Neutrophil (primary cell): ENCODE measurements at regions not wholly inside any gene's neighbourhood (a gene's known extent, or its start where the extent isn't known, plus 50 kb on each side); places are given as distances from the start of the nearest gene placed in this dataset.

ENCODE experiments used
- H3K27ac ChIP-seq: fragments of 200-600 bp; sonication (generic); 2 replicates; pipeline ENCODE4 v1.5.1; 2016; ENCODE audit warnings: mild to moderate bottlenecking, moderate library complexity
- H3K27me3 ChIP-seq: fragments of 200-600 bp; sonication (generic); 2 replicates; pipeline ENCODE4 v1.6.0; 2016; ENCODE audit warnings: mild to moderate bottlenecking
- H3K36me3 ChIP-seq: fragments of 200-600 bp; sonication (generic); 2 replicates; pipeline ENCODE4 v1.5.1; 2017
- H3K4me1 ChIP-seq, 2 experiments: fragments of 200-600 bp in 1 of 2; sonication (generic) in 1 of 2; 1 replicate in 1 of 2; 2 replicates in 1 of 2; pipeline versions ENCODE4 v1.5.1 to v1.6.1; 2013 to 2016; ENCODE audit warnings: low read depth in 1 of 2, low read length in 1 of 2, mild to moderate bottlenecking in 1 of 2, moderate library complexity in 1 of 2; ENCODE audit not compliant: control insufficient read depth in 1 of 2, insufficient read depth in 1 of 2
- H3K4me3 ChIP-seq, 2 experiments: fragments of 200-600 bp in 1 of 2; sonication (generic) in 1 of 2; 1 replicate in 1 of 2; 2 replicates in 1 of 2; pipeline ENCODE4 v1.5.1; 2013 to 2016; ENCODE audit warnings: low read depth in 1 of 2, low read length in 1 of 2, mild to moderate bottlenecking in 1 of 2, moderate library complexity in 1 of 2
- H3K9me3 ChIP-seq: fragments of 200-600 bp; sonication (generic); 2 replicates; pipeline ENCODE4 v1.5.1; 2016
- TF ChIP-seq, protein P1 (sequence below): fragments of 200-600 bp; sonication (generic); IDR thresholded peaks from 2 replicates; pipeline ENCODE4 v1.5.1; 2016; ENCODE audit warnings: antibody characterized with exemption

DNA sequence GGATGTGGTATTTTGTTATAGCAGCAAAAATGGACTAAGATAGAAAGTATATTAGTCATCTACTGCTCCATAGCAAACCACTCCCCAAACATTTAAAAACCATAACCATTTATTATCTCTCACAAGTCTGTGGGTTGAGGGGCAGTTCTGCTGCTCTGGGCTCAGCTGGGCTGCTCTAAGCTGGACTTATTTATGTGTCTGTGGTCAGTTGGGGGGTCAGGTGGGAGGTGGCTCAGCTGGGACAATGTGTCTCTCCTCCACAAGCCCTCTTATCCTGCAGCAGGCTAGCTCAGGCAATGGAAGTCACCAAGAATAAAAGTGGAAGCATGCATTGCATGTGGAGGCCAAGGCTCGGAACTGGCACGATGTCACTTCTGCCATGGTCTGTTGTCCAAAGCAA is 226.1 kb upstream of the N4BP1 start:
- Histone ChIP-seq H3K4me1 (no peaks in the 10 kb centered on the region), H3K27ac (no peak overlapping the region), H3K4me3 (no peak overlapping the region), H3K36me3 (no peaks in the 10 kb centered on the region), H3K27me3 (no peaks in the 10 kb centered on the region), H3K9me3 (no peaks in the 10 kb centered on the region)
- TF ChIP-seq, protein P1, sequence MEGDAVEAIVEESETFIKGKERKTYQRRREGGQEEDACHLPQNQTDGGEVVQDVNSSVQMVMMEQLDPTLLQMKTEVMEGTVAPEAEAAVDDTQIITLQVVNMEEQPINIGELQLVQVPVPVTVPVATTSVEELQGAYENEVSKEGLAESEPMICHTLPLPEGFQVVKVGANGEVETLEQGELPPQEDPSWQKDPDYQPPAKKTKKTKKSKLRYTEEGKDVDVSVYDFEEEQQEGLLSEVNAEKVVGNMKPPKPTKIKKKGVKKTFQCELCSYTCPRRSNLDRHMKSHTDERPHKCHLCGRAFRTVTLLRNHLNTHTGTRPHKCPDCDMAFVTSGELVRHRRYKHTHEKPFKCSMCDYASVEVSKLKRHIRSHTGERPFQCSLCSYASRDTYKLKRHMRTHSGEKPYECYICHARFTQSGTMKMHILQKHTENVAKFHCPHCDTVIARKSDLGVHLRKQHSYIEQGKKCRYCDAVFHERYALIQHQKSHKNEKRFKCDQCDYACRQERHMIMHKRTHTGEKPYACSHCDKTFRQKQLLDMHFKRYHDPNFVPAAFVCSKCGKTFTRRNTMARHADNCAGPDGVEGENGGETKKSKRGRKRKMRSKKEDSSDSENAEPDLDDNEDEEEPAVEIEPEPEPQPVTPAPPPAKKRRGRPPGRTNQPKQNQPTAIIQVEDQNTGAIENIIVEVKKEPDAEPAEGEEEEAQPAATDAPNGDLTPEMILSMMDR, result no peak

DNA sequence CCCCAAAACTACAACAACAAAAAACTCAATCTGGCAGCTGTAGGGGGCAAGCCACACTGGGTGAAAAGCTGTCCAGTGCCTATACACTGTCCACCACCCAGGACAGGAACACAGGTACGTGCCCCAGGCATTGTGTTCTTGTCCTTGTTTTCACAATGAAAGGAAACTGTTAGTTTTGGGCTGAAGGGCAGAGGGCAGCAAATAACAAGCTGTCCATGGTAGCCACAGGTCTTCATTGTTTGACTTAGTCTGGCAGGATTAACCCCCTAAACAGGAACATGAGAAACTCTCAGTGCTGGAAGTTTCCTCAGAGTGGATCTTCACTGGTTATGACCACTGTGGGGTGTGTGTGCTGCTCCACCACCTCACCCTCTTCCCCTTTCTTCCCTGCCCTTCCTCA is 224.6 kb upstream of the N4BP1 start:
- Histone ChIP-seq H3K9me3 (no peaks in the 10 kb centered on the region), H3K4me1 (no peaks in the 10 kb centered on the region), H3K4me3 (no peak overlapping the region), H3K36me3 (no peaks in the 10 kb centered on the region), H3K27ac (no peak overlapping the region), H3K27me3 (no peaks in the 10 kb centered on the region)
- TF ChIP-seq, protein P1, result no peak

DNA sequence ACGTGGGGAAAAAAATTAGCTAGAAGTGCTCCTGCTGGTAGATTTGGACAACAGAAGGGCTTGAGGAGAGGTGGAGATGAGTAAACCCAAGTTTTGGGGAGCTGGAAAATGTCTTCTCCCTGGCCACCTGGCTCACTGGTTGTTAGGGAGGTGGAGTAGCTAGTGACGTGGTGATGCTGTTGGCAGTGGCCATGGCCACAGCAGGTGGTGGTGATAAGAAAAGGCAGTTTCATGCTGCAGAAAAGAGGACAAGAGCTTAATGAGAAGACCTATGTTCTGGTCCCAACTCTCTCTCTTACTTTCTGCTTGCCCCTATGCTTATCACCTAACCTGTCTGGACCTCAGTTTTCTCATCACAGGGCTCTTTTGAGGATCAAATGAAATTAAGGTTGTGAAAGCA is 223.5 kb upstream of the N4BP1 start:
- no peak overlapping the region for H3K4me3 ChIP-seq
- no peaks in the 10 kb centered on the region for H3K27me3 ChIP-seq
- H3K9me3 ChIP-seq, result no peaks in the 10 kb centered on the region
- H3K36me3 ChIP-seq, result no peaks in the 10 kb centered on the region
- H3K27ac ChIP-seq, result no peak overlapping the region
- TF ChIP-seq, protein P1, result no peak
- H3K4me1 ChIP-seq, result no peaks in the 10 kb centered on the region

DNA sequence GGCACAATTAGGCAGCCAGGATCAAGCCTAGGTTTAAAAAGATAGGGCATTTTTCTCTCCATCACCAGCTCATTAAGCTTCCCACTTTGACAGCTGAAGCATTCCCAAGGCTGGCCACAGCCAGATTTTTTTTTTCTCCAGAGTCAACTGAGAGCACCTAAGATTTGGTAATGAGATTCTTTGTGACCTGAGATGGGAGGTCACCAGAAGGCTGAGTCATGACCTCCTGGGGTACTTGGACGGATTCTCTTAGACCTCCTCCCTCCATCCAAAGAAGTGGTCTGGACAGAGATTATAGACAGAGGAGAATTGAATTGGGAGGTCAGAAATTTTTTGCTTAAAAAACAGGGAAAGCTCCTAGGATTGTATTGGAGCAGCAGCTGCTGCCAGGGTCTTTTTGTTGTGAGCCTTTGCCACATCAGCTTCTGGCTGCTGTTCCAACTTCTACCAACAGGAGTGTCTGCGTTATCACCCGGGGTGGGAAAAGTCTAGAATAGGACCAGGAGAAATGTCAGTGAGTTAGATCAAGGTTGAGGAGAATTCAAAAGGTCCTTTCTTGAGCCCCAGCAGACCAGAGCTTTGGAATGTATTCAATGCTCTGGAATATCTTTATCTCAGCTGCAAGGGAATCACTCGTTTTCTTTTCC is 221.2 kb upstream of the N4BP1 start:
- H3K27me3 ChIP-seq, result no peaks in the 10 kb centered on the region
- no peaks in the 10 kb centered on the region for H3K9me3 ChIP-seq
- H3K27ac ChIP-seq, result no peak overlapping the region
- no peak overlapping the region for H3K4me3 ChIP-seq
- TF ChIP-seq, protein P1, result no peak
- H3K4me1 ChIP-seq, result no peaks in the 10 kb centered on the region
- H3K36me3 ChIP-seq, result no peaks in the 10 kb centered on the region

DNA sequence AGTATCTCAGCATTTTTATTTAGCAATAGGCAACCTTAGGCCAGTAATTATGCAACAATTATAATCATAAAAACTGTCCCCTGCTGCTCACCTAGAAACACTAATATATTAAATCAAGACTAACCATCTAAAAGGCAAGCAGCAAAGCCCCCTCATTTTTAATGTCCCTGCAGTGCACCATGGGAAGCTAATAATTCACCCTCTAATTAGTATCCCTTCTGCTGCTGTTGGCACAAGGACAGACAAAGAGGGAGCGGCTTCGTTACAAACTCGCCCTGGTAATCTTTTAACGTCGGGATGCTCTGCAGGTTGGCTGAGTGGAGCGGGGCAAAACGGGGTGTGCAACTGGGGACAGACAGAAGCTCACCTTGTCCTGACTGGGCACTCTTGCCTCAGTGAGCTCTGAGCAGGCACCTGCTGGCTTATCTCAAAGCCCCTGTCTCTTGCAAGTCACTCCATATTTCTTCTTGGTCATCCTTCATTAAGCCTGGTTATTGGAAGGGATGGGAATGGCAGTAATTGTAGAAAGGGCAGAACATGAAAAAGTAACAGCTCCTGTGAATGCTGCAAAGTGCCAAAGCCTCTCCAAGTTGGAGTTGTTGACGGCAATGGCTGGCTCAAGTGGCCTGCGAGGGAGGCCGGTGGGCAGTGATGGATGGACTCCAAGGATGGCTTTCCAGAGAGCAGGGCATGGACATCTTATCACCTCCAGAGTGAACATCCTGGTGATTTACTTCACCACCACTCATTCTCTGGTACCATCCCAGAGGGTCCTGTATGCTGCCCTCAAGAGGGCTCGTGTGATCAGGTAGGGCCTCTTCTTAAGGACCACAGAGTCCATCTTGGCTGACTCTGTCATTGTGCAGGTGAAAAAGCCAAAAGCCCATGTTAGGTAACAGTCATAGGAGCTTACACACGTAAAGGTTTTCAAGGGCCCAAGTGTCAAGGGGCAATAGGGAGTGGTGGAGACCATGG is 219.6 kb upstream of the N4BP1 start:
- H3K9me3 ChIP-seq, result no peaks in the 10 kb centered on the region
- TF ChIP-seq, protein P1, result no peak
- no peak overlapping the region for H3K4me3 ChIP-seq
- H3K4me1 ChIP-seq, result no peaks in the 10 kb centered on the region
- H3K36me3 ChIP-seq, result no peaks in the 10 kb centered on the region
- no peak overlapping the region for H3K27ac ChIP-seq
- H3K27me3 ChIP-seq, result no peaks in the 10 kb centered on the region
